ENCODE measurements at regions not wholly inside any gene's neighbourhood (a gene's known extent, or its start where the extent isn't known, plus 50 kb on each side); places are given as distances from the start of the nearest gene placed in this dataset.

DNA sequence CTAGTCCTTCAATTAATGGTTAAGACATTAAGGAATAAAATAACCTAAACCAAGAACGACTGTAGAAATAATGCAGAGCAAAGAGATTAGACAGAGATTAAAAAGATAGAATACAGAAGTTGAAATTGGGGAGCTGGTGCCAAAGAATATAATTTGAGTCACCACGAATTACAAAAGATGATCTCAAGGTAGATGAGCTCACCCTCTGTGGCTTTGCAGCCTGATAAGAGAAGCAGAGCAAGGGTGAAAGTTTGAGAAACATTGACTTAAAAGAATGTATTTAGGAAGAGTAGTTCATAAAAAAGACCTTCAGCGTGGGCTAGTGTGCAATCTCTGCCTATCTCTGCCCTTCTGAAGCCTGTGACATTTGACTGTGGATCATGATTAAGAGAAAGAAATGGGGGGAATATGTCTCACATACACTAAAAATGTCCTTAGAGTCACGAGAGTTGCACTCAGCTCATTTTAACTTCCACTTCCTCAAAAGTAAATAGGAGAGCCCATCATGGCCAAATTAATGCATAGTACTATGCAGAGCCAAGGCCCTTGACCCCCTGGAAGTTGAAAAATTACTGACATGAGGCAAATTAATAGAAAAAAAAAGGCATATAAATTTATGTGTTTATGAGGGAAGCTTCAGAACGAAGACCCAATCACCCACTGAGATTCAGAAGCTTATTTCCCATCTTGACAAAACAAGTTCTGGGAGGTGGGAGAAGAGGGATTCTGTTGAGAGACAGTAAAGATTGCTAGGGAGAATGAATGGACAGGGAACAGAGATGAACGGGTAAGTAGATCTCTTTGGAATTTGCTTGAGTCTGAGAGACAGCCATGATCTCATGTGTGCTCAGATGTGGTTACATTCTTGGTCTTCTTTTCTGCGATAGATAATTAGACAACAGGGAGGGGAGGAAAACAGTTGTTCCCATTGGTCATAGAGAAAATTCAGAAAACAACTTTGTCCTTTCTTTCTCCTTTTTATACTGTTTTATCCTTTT is 395.4 kb upstream of the LRRC7 start:
- Histone ChIP-seq H3K9ac (no peak overlapping the region), H3F3A (replicated peaks; ENCODE audit: insufficient read depth) (no peaks in the 10 kb centered on the region), H3K36me3 (replicated peaks in 1 of 2; ENCODE audit: control insufficient read depth in 1 of 2, insufficient read depth in 2 of 2, low read length in 1 of 2) (no peaks in the 10 kb centered on the region), H3K4me2 (no peak overlapping the region), H3K27me3 (ENCODE audit: insufficient read depth) (no peaks in the 10 kb centered on the region), H3K79me2 (ENCODE audit: insufficient read depth) (no peaks in the 10 kb centered on the region), H2AFZ (ENCODE audit: low read depth) (no peak overlapping the region), H4K20me1 (ENCODE audit: insufficient read depth) (no peaks in the 10 kb centered on the region), H3K27ac (ENCODE audit: low read depth in 2 of 2, low read length in 1 of 2) (no peak overlapping the region), H3K9me3 (no peaks in the 10 kb centered on the region), H3K9me2 (no peaks in the 10 kb centered on the region), H3K4me3 (ENCODE audit: low read depth in 2 of 2, low read length in 1 of 2) (no peak overlapping the region), H3K4me1 (ENCODE audit: control insufficient read depth in 1 of 2, insufficient read depth in 2 of 2, low read depth in 1 of 2, low read length in 1 of 2) (no peaks in the 10 kb centered on the region)
- TF ChIP-seq, protein P1, sequence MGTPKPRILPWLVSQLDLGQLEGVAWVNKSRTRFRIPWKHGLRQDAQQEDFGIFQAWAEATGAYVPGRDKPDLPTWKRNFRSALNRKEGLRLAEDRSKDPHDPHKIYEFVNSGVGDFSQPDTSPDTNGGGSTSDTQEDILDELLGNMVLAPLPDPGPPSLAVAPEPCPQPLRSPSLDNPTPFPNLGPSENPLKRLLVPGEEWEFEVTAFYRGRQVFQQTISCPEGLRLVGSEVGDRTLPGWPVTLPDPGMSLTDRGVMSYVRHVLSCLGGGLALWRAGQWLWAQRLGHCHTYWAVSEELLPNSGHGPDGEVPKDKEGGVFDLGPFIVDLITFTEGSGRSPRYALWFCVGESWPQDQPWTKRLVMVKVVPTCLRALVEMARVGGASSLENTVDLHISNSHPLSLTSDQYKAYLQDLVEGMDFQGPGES (IDR thresholded peaks at IDR 0.05; ENCODE audit: low read depth, low read length): no peak
- DNase-seq: no peak
- POLR2A ChIA-PET: no interaction called here
- CTCF ChIA-PET: interaction anchor here (1.0 to 1.2 kb wide), 2 partner anchors 11 to 565 kb away, joined by 3 read pairs; no protein-coding TSS in a partner anchor
- WGBS (ENCODE audit: low lambda C conversion rate): 12% methylated on average over 7 of the region's 7 CpGs

DNA sequence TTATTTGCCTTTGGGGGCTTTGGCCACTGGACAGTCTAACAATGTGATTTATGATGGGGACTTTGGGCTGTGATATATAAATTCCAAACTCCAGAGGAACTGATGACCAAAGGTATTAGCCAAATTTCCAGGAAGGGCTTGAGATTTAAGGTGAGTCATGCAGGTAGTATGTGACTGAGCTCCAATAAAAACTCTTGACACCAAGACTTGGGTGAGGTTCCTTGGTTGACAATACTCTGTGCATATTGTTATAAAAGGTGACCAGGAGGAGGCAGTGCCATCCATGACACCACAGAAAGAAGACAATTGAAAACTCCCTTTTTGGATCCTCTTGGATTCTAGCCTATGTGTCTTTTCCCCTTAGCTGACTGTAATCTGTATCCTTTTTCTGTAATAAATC is 392.7 kb upstream of the LRRC7 start:
- ChIA-PET CTCF (interaction anchor here (1.7 kb wide), 1 partner anchor 563 kb away, joined by 6 read pairs; no protein-coding TSS in a partner anchor), POLR2A (no interaction called here)
- H3K27ac ChIP-seq (ENCODE audit: low read depth in 2 of 2, low read length in 1 of 2): no peak overlapping the region
- no peaks in the 10 kb centered on the region for H3K9me3 ChIP-seq
- H4K20me1 ChIP-seq (ENCODE audit: insufficient read depth): no peaks in the 10 kb centered on the region
- DNase-seq: no peak
- TF ChIP-seq EP300 (IDR thresholded peaks at IDR 0.05; ENCODE audit: borderline replicate concordance in 1 of 2, low read depth in 1 of 2, low read length in 1 of 2) (no peak), SIN3A (IDR thresholded peaks at IDR 0.05; ENCODE audit: borderline replicate concordance, low read depth, low read length) (no peak)
- TF ChIP-seq, protein P2, sequence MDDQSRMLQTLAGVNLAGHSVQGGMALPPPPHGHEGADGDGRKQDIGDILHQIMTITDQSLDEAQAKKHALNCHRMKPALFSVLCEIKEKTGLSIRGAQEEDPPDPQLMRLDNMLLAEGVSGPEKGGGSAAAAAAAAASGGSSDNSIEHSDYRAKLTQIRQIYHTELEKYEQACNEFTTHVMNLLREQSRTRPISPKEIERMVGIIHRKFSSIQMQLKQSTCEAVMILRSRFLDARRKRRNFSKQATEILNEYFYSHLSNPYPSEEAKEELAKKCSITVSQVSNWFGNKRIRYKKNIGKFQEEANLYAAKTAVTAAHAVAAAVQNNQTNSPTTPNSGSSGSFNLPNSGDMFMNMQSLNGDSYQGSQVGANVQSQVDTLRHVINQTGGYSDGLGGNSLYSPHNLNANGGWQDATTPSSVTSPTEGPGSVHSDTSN (IDR thresholded peaks at IDR 0.05): no peak
- no peaks in the 10 kb centered on the region for H3K4me1 ChIP-seq (ENCODE audit: control insufficient read depth in 1 of 2, insufficient read depth in 2 of 2, low read depth in 1 of 2, low read length in 1 of 2)
- H3K4me3 ChIP-seq (ENCODE audit: low read depth in 2 of 2, low read length in 1 of 2): no peak overlapping the region
- no peaks in the 10 kb centered on the region for H3F3A ChIP-seq (replicated peaks; ENCODE audit: insufficient read depth)
- no peak overlapping the region for H2AFZ ChIP-seq (ENCODE audit: low read depth)
- no peak overlapping the region for H3K9ac ChIP-seq
- H3K79me2 ChIP-seq (ENCODE audit: insufficient read depth): no peaks in the 10 kb centered on the region
- no peaks in the 10 kb centered on the region for H3K36me3 ChIP-seq (replicated peaks in 1 of 2; ENCODE audit: control insufficient read depth in 1 of 2, insufficient read depth in 2 of 2, low read length in 1 of 2)
- H3K4me2 ChIP-seq: no peak overlapping the region
- H3K27me3 ChIP-seq (ENCODE audit: insufficient read depth): no peaks in the 10 kb centered on the region
- H3K9me2 ChIP-seq: no peaks in the 10 kb centered on the region

DNA sequence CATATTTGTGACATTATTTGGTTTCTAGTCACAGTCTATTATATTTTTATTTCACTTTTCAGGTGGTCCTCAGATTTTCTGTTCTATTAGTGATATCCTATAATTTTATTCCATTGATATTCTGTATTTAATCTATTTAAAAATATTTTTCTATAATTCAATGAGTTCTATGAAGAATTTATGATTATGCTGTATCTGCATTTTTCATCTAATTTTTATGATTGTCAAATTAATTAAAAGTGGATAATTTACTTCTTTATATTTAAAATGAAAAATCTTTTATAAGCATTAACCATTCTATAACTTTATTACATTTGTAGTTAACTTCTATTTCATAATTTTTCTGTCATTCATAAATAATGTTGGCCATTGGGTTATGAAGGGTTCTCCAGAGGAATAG is 387.4 kb upstream of the LRRC7 start:
- no peak overlapping the region for H3K4me2 ChIP-seq
- no peaks in the 10 kb centered on the region for H3K79me2 ChIP-seq (ENCODE audit: insufficient read depth)
- H3K9ac ChIP-seq: no peak overlapping the region
- H3K4me3 ChIP-seq (ENCODE audit: low read depth in 2 of 2, low read length in 1 of 2): no peak overlapping the region
- no peaks in the 10 kb centered on the region for H3K9me2 ChIP-seq
- no peaks in the 10 kb centered on the region for H3K4me1 ChIP-seq (ENCODE audit: control insufficient read depth in 1 of 2, insufficient read depth in 2 of 2, low read depth in 1 of 2, low read length in 1 of 2)
- H3K36me3 ChIP-seq (replicated peaks in 1 of 2; ENCODE audit: control insufficient read depth in 1 of 2, insufficient read depth in 2 of 2, low read length in 1 of 2): no peaks in the 10 kb centered on the region
- no peaks in the 10 kb centered on the region for H3K27me3 ChIP-seq (ENCODE audit: insufficient read depth)
- POLR2A ChIA-PET: no interaction called here
- H3F3A ChIP-seq (replicated peaks; ENCODE audit: insufficient read depth): no peaks in the 10 kb centered on the region
- H2AFZ ChIP-seq (ENCODE audit: low read depth): no peak overlapping the region
- no peaks in the 10 kb centered on the region for H4K20me1 ChIP-seq (ENCODE audit: insufficient read depth)
- no peaks in the 10 kb centered on the region for H3K9me3 ChIP-seq
- CTCF ChIA-PET: no interaction called here
- no peak for DNase-seq
- no peak overlapping the region for H3K27ac ChIP-seq (ENCODE audit: low read depth in 2 of 2, low read length in 1 of 2)
- TF ChIP-seq, protein P2 (IDR thresholded peaks at IDR 0.05): no peak
- TF ChIP-seq CHD2 (IDR thresholded peaks at IDR 0.05; ENCODE audit: low read length, partially characterized antibody) (no peak), MEF2A (IDR thresholded peaks at IDR 0.05; ENCODE audit: borderline replicate concordance, low read depth) (no peak)

Measured in SK-N-SH (cell line).